ENCODE measurements at regions not wholly inside any gene's neighbourhood (a gene's known extent, or its start where the extent isn't known, plus 50 kb on each side); places are given as distances from the start of the nearest gene placed in this dataset.

- no peak for DNase-seq (ENCODE audit: low read depth)
- TF ChIP-seq CTCF (conservative IDR thresholded peaks at IDR 0.05; ENCODE audit: control insufficient read depth, insufficient read depth, low read depth, low read length) = no peak
These were observed 62.9 kb downstream of the NHLRC3 start for GRCh38 chr13:39100996-39101738.

GRCh38 chr13:39102981-39103490 is 64.8 kb downstream of the NHLRC3 start:
- H3K4me3 ChIP-seq (ENCODE audit: control insufficient read depth, low read depth, low read length) = no peak overlapping the region
- no peak for TF ChIP-seq CTCF (conservative IDR thresholded peaks at IDR 0.05; ENCODE audit: control insufficient read depth, insufficient read depth, low read depth, low read length)

More at GRCh38 chr13:39100996-39101738, 62.9 kb downstream of the NHLRC3 start:
- no peak overlapping the region for H3K4me3 ChIP-seq (ENCODE audit: control insufficient read depth, low read depth, low read length)

GRCh38 chr13:39105110-39105509 is 66.9 kb downstream of the NHLRC3 start:
- no peak for TF ChIP-seq CTCF (conservative IDR thresholded peaks at IDR 0.05; ENCODE audit: control insufficient read depth, insufficient read depth, low read depth, low read length)
- DNase-seq (ENCODE audit: low read depth) = peak; percentile 12
- H3K4me3 ChIP-seq (ENCODE audit: control insufficient read depth, low read depth, low read length) = no peak overlapping the region

More at GRCh38 chr13:39102981-39103490, 64.8 kb downstream of the NHLRC3 start:
- no peak for DNase-seq (ENCODE audit: low read depth)

GRCh38 chr13:39106216-39107005 is 68.2 kb downstream of the NHLRC3 start:
- no peak for TF ChIP-seq CTCF (conservative IDR thresholded peaks at IDR 0.05; ENCODE audit: control insufficient read depth, insufficient read depth, low read depth, low read length)
- DNase-seq (ENCODE audit: low read depth) = no peak

GRCh38 chr13:39107561-39107960 is 69.3 kb downstream of the NHLRC3 start:
- DNase-seq (ENCODE audit: low read depth) = no peak
- H3K4me3 ChIP-seq (ENCODE audit: control insufficient read depth, low read depth, low read length) = no peak overlapping the region
- no peak for TF ChIP-seq CTCF (conservative IDR thresholded peaks at IDR 0.05; ENCODE audit: control insufficient read depth, insufficient read depth, low read depth, low read length)

More at GRCh38 chr13:39106216-39107005, 68.2 kb downstream of the NHLRC3 start:
- no peak overlapping the region for H3K4me3 ChIP-seq (ENCODE audit: control insufficient read depth, low read depth, low read length)

- no peak for DNase-seq (ENCODE audit: low read depth)
- H3K4me3 ChIP-seq (ENCODE audit: control insufficient read depth, low read depth, low read length) = no peak overlapping the region
- TF ChIP-seq CTCF (conservative IDR thresholded peaks at IDR 0.05; ENCODE audit: control insufficient read depth, insufficient read depth, low read depth, low read length) = no peak
These were observed 70.5 kb downstream of the NHLRC3 start for GRCh38 chr13:39108783-39109182.
